ENCODE measurements at regions not wholly inside any gene's neighbourhood (a gene's known extent, or its start where the extent isn't known, plus 50 kb on each side); places are given as distances from the start of the nearest gene placed in this dataset.

- TF ChIP-seq ZBTB33 (IDR thresholded peaks at IDR 0.05; ENCODE audit: borderline replicate concordance, low read depth): no peak
- TF ChIP-seq REST (IDR thresholded peaks at IDR 0.05; ENCODE audit: low read depth, low read length): no peak
- peak; percentile 25; the same call in 1 of the 2 replicates for TF ChIP-seq PBX3 (IDR thresholded peaks at IDR 0.05)
- no peak for TF ChIP-seq MEF2A (IDR thresholded peaks at IDR 0.05; ENCODE audit: borderline replicate concordance, low read depth)
- no peak for TF ChIP-seq USF1 (IDR thresholded peaks at IDR 0.05; ENCODE audit: borderline replicate concordance, low read depth)
- TF ChIP-seq FOXM1 (IDR thresholded peaks at IDR 0.05; ENCODE audit: low read depth): no peak
- TF ChIP-seq EP300 (IDR thresholded peaks at IDR 0.05; ENCODE audit: borderline replicate concordance in 1 of 2, low read depth in 1 of 2, low read length in 1 of 2): peak in 1 of 2 experiments; percentile 37; a peak in 1 of 4 replicates
- 0 out of 2 replicates have a peak, but pooled peaks have one; percentile 27 for TF ChIP-seq TEAD4 (IDR thresholded peaks at IDR 0.05; ENCODE audit: borderline replicate concordance, insufficient read depth)
- TF ChIP-seq GABPA (IDR thresholded peaks at IDR 0.05; ENCODE audit: low read depth): no peak
These were observed 169.5 kb upstream of the DPYD start (continued) for GRCh38 chr1:98090351-98090750.

GRCh38 chr1:98088381-98088780 is 167.5 kb upstream of the DPYD start:
- peak overlapping the region in 1 of 2 experiments; percentile 87; a peak in 1 of 4 replicates for H3K27ac ChIP-seq (ENCODE audit: low read depth in 2 of 2, low read length in 1 of 2)
- peaks cover 0 to 7% of the 10 kb centered on the region in 2 experiments; a peak in 1 of 4 replicates for H3K4me1 ChIP-seq (ENCODE audit: control insufficient read depth in 1 of 2, insufficient read depth in 2 of 2, low read depth in 1 of 2, low read length in 1 of 2)
- ChIA-PET POLR2A (no interaction called here), CTCF (no interaction called here)
- no peak overlapping the region for H2AFZ ChIP-seq (ENCODE audit: low read depth)
- DNase-seq: no peak
- peaks cover 39% of the 10 kb centered on the region for H3F3A ChIP-seq (replicated peaks; ENCODE audit: insufficient read depth)
- H3K9ac ChIP-seq: no peak overlapping the region
- no peaks in the 10 kb centered on the region for H3K79me2 ChIP-seq (ENCODE audit: insufficient read depth)
- no peaks in the 10 kb centered on the region for H4K20me1 ChIP-seq (ENCODE audit: insufficient read depth)
- no peak overlapping the region for H3K4me3 ChIP-seq (ENCODE audit: low read depth in 2 of 2, low read length in 1 of 2)
- no peaks in the 10 kb centered on the region for H3K9me2 ChIP-seq
- no peaks in the 10 kb centered on the region for H3K27me3 ChIP-seq (ENCODE audit: insufficient read depth)
- 80% methylated on average over 3 of the region's 3 CpGs for WGBS (ENCODE audit: low lambda C conversion rate)
- TF ChIP-seq USF2 (IDR thresholded peaks at IDR 0.05; ENCODE audit: borderline replicate concordance, low read depth, low read length) (no peak), RFX5 (IDR thresholded peaks at IDR 0.05; ENCODE audit: low read length) (no peak), IRF3 (IDR thresholded peaks at IDR 0.05; ENCODE audit: low read depth, low read length) (no peak), ELF1 (IDR thresholded peaks at IDR 0.05) (no peak), YY1 (IDR thresholded peaks at IDR 0.05; ENCODE audit: low read depth) (no peak), FOXJ3 (CRISPR knock-in tag; IDR thresholded peaks at IDR 0.05) (no peak), NFIC (IDR thresholded peaks at IDR 0.05; ENCODE audit: borderline replicate concordance) (no peak), SIN3A (IDR thresholded peaks at IDR 0.05; ENCODE audit: borderline replicate concordance, low read depth, low read length) (no peak), GATA2 (CRISPR knock-in tag; IDR thresholded peaks at IDR 0.05) (no peak), RXRA (IDR thresholded peaks at IDR 0.05; ENCODE audit: borderline replicate concordance, low read depth) (no peak), JUND (IDR thresholded peaks at IDR 0.05) (no peak), MEF2A (IDR thresholded peaks at IDR 0.05; ENCODE audit: borderline replicate concordance, low read depth) (no peak), POLR2AphosphoS5 (IDR thresholded peaks at IDR 0.05; ENCODE audit: low read depth, low read length) (no peak)
- peaks cover 0 to 7% of the 10 kb centered on the region in 2 experiments for H3K36me3 ChIP-seq (replicated peaks in 1 of 2; ENCODE audit: control insufficient read depth in 1 of 2, insufficient read depth in 2 of 2, low read length in 1 of 2)
- no peaks in the 10 kb centered on the region for H3K9me3 ChIP-seq
- H3K4me2 ChIP-seq: no peak overlapping the region
